Thymus (tissue), 11 donors: ENCODE measurements at regions not wholly inside any gene's neighbourhood (a gene's known extent, or its start where the extent isn't known, plus 50 kb on each side); places are given as distances from the start of the nearest gene placed in this dataset.

Source experiments
- DNase-seq, 9 donors: peaks; one replicate each; pipeline ENCODE4 v3.0.0-alpha.2; 2013; ENCODE audit warnings: low spot score in 9 of 9, low read depth in 6 of 9, missing footprints in 1 of 9
- H3K27ac ChIP-seq, 2 donors: one replicate each; pipeline ENCODE4 v1.5.1; 2013; ENCODE audit warnings: control low read depth in 1 of 2, low read depth in 1 of 2, low read length in 1 of 2, mild to moderate bottlenecking in 1 of 2, moderate library complexity in 1 of 2
- H3K27me3 ChIP-seq, 2 donors: one replicate each; pipeline ENCODE4 v1.5.1; 2013; ENCODE audit warnings: low read length in 1 of 2; ENCODE audit not compliant: control insufficient read depth in 2 of 2, insufficient read depth in 1 of 2
- H3K36me3 ChIP-seq, 2 donors: one replicate each; pipeline ENCODE4 v1.5.1; 2013; ENCODE audit warnings: low read length in 1 of 2, mild to moderate bottlenecking in 1 of 2, moderate library complexity in 1 of 2; ENCODE audit not compliant: control insufficient read depth in 2 of 2, insufficient read depth in 2 of 2
- H3K4me1 ChIP-seq, 2 donors: one replicate each; pipeline ENCODE4 v1.5.1; 2013; ENCODE audit warnings: low read length in 2 of 2; ENCODE audit not compliant: control insufficient read depth in 2 of 2, insufficient read depth in 2 of 2
- H3K4me3 ChIP-seq, 2 donors: one replicate each; pipeline ENCODE4 v1.5.1; 2013; ENCODE audit warnings: low read length in 2 of 2, control low read depth in 1 of 2, mild to moderate bottlenecking in 1 of 2
- H3K9me3 ChIP-seq, 2 donors: one replicate each; pipeline ENCODE4 v1.5.1; 2013; ENCODE audit warnings: low read length in 1 of 2, mild to moderate bottlenecking in 1 of 2; ENCODE audit not compliant: control insufficient read depth in 2 of 2, insufficient read depth in 1 of 2
- WGBS: extraction: QIAGEN DNeasy Blood & Tissue Kit; methylation state at CpG from one replicate; pipeline ENCODE4 v1.1.7; 2013; 5-methylcytosine and 5-hydroxymethylcytosine counted together
- donor health status: healthy.

DNA sequence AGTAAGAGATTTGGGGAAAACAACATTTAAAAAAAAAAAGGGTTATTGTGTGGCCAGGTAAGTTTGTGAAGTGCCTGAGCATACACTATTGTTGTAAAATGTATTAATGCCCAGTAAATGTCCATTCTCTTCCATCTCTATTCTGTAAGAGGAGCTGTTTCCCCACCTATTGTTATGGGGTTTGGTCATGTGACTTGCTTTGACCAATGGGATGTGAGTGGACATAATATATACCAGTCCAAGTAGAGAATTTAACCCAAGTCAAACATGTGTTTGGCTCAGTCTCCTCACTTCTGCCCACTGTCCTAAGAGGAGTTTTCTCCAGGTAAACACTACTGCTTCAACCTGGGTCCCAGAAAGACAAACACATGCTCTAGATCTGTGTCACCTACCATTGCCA is 377.1 kb downstream of the FOXA2 start:
- H3K36me3 ChIP-seq: no peaks in the 10 kb centered on the region
- no peak for DNase-seq
- H3K4me1 ChIP-seq: no peaks in the 10 kb centered on the region
- H3K27me3 ChIP-seq: no peaks in the 10 kb centered on the region
- H3K9me3 ChIP-seq: no peaks in the 10 kb centered on the region
- no peak overlapping the region for H3K4me3 ChIP-seq
- no peak overlapping the region for H3K27ac ChIP-seq

DNA sequence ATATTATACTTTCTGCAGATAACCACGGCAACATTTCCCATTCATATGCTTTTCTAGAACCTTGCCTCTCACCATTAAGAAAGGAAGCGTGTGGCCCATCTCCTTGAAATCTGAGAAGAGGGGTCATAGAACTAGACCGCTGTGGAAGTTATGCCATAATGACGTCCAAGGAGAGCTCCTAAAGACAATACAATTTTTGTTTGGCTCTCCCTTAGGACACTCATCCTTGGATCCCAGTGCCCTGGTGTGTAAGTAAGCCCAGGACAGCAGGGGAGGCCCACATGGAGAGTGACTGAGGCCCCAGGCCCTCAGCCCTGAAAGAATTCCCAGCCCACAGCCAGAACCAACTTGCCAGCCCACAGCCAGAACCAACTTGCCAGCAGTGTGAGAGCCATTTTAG is 379.6 kb downstream of the FOXA2 start:
- no peak for DNase-seq
- no peaks in the 10 kb centered on the region for H3K4me1 ChIP-seq
- H3K27ac ChIP-seq: no peak overlapping the region
- no peaks in the 10 kb centered on the region for H3K27me3 ChIP-seq
- no peak overlapping the region for H3K4me3 ChIP-seq
- H3K9me3 ChIP-seq: no peaks in the 10 kb centered on the region
- no peaks in the 10 kb centered on the region for H3K36me3 ChIP-seq
- WGBS: 89% methylated on average over 4 of the region's 4 CpGs

DNA sequence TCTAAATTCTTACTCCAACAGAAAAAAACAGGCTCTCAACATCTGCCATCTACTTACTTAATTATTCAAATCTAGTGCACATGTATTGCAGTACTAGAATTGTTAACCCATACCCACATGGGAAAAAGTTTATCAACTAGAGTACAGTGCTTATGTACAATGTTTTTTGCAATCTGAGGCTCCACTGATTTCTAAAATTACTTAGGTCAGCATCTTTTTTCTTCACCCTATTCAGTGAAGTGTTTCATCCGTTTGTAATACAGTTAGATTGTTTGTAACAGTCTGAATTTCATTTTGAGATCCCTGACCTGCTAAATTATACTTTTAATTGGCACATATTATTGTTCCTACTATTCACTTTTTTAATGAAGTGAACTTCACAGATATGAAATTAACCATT is 402.2 kb downstream of the FOXA2 start:
- Histone ChIP-seq H3K4me1 (no peaks in the 10 kb centered on the region), H3K9me3 (no peaks in the 10 kb centered on the region), H3K4me3 (no peak overlapping the region), H3K36me3 (no peaks in the 10 kb centered on the region), H3K27ac (no peak overlapping the region), H3K27me3 (no peaks in the 10 kb centered on the region)
- no peak for DNase-seq
- WGBS: 79% methylated on average over 1 of the region's 1 CpG

DNA sequence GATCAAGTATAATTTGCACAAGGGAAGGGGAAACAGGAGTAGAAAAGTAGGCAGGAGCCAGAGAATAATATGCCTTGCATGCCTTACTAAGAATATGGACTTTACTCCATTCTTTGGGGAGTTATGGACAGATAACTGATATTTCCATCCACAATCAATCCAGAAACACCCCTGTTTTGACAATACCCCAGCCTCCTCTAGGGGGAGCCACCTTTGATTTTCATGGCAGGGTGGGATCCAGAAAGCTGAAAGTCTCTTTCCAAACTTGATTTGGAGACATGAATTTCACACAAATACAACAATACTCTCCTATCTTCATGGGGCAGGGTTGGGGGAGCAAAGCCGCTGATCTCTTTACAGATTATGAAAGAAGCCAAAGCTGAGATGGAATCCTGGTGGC is 404.1 kb downstream of the FOXA2 start:
- Histone ChIP-seq H3K9me3 (no peaks in the 10 kb centered on the region), H3K36me3 (no peaks in the 10 kb centered on the region), H3K27ac (no peak overlapping the region), H3K4me1 (no peaks in the 10 kb centered on the region), H3K4me3 (no peak overlapping the region), H3K27me3 (no peaks in the 10 kb centered on the region)
- 59% methylated on average over 1 of the region's 1 CpG for WGBS
- no peak for DNase-seq

DNA sequence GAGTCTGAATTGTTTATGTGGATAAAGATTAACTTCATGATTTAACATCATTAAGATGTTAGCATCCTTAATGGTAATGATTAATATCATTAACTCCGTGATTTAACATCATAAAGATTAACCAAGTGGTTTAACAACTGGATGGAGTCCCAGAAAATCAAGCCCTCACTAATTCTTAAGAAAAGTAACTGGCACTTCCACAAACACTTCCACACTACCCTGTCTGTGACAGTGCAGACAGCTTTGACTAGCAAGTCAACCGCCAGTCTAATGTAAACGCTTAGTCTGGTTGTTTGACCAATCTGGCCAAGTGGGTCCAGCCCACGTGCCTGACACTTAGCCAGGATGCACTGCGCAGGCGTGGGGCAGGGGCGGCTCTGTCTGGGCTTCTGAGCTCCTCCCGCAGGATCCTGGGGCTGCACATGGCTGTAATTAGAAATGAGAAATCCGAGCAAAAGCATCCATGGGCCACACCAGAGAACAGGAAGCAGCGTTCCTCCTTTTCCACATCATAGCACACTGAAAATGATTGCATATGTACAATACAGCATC is 424.2 kb downstream of the FOXA2 start:
- 90% methylated on average over 10 of the region's 10 CpGs for whole genome bisulfite sequencing
- H3K36me3 ChIP-seq: no peaks in the 10 kb centered on the region
- DNase-seq: no peak
- H3K4me1 ChIP-seq: no peaks in the 10 kb centered on the region
- H3K27ac ChIP-seq: no peak overlapping the region
- H3K4me3 ChIP-seq: no peak overlapping the region
- H3K27me3 ChIP-seq: no peaks in the 10 kb centered on the region
- H3K9me3 ChIP-seq: no peaks in the 10 kb centered on the region

DNA sequence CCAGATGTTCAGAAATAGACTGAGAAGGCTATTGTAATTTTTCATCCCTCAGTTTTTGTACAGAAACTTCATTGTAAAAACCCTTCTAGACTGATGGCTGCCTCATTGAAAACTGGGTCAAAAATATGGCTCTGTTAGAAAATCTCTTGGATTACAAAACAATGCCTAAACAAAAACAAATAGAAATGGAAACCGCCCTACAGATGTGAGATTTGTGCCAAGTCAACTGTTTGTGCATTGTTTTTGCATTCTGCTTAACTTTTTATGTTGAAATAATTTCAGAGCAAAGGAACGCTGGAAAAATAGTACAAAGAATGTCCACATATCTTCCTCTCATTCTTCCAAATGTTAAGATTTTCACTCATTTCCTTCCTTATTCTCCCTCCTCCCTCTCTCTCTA is 425.1 kb downstream of the FOXA2 start:
- Histone ChIP-seq H3K9me3 (no peaks in the 10 kb centered on the region), H3K4me1 (no peaks in the 10 kb centered on the region), H3K27ac (no peak overlapping the region), H3K27me3 (no peaks in the 10 kb centered on the region), H3K4me3 (no peak overlapping the region), H3K36me3 (no peaks in the 10 kb centered on the region)
- DNase-seq: no peak
- WGBS: 80% methylated on average over 2 of the region's 2 CpGs

DNA sequence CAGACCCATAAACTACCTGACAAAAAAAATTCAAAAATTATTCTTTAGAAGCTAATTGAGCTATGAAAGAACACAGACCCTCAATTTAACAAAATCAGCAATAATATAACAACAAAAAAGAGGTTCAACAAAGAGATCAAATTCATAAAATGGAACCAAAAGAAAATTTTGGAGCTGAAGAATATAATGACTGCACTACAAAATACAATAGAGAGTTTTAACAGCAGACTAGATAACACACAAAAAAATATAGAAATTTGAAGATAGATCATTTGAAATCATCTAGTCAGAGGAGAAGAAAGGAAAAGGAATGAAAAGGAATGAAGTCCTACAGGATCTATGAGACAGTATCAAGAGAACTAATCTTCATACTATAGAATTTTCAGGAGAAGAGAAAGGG is 422.1 kb downstream of the PAX1 start:
- Histone ChIP-seq H3K27me3 (no peaks in the 10 kb centered on the region), H3K27ac (no peak overlapping the region), H3K4me1 (no peaks in the 10 kb centered on the region), H3K36me3 (no peaks in the 10 kb centered on the region), H3K4me3 (no peak overlapping the region), H3K9me3 (no peaks in the 10 kb centered on the region)
- DNase-seq: no peak

DNA sequence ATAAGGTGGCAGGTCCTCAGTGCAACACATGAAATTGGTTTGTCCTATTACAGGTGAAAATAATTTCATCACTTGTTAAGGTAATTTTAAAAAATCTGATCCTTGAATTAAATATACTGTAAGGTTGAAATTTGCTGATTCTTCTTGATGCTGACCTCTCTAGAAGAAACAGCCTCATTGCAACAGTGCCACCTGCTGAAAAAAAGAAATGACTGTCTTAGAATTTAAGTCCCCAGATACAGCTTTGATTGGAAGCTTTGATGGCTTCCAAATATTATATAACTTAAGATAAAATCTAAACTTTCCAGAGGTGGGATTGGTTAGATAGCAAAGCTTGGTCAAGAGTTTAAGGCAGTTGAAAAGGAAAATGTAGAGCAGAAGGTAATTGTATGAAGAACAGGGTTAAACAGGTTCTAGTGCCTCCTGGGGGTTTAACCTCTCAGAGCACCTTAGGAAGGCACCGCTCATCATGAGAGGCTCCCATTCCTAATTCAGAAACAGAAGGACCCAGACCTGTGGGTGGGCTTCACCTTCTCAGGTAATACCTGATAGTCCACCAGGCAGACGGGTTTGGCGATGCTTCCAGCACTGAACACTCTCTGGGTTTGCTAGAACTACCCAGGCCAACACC is 401.0 kb downstream of the PAX1 start:
- H3K27ac ChIP-seq: no peak overlapping the region
- H3K4me3 ChIP-seq: no peak overlapping the region
- no peaks in the 10 kb centered on the region for H3K9me3 ChIP-seq
- no peaks in the 10 kb centered on the region for H3K4me1 ChIP-seq
- DNase-seq: peak in 4 of 9 donors; percentile 0 to 28 (median 2)
- no peaks in the 10 kb centered on the region for H3K36me3 ChIP-seq
- no peaks in the 10 kb centered on the region for H3K27me3 ChIP-seq
- WGBS: 82% methylated on average over 3 of the region's 3 CpGs

DNA sequence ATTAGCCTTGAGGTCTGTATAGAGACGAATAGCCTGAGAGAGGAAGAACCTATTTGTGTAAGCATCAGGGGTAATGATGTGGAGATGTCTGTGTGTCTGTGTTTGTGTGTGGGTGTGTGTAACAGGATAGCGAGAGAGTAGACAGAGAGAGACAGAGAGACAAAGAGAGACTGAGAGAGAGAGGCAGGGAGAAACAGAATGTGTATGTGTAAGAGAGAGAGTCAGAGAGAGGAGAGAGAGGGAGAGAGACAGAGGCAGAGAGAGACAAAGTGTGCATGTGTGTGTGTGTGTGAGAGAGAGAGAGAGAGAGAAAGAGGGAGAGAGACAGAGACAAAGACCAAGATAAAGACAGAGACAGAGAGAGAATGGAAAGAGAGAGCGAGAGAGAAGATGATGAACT is 396.1 kb downstream of the PAX1 start:
- Histone ChIP-seq H3K4me3 (no peak overlapping the region), H3K27me3 (no peaks in the 10 kb centered on the region), H3K36me3 (no peaks in the 10 kb centered on the region), H3K4me1 (no peaks in the 10 kb centered on the region), H3K27ac (no peak overlapping the region), H3K9me3 (no peaks in the 10 kb centered on the region)
- no peak for DNase-seq
- 91% methylated on average over 3 of the region's 3 CpGs for WGBS

DNA sequence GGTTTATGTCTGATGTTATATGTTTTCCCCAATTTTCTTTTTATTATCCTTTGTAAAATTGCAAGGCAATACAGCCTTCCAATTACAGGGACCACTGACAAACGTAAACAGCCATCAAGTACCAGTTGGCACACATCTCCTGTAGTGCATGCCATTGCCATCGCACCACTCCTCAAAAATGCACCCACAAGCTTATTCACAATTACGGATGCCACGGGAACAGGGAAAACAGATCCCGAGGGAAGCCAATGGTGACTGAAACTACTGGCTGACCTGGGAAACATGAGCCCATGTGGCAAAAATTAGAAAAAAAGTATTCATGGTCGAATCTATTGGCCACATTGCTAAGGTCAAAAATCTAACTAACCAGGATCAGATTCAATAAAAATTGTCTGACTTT is 395.2 kb downstream of the PAX1 start:
- no peaks in the 10 kb centered on the region for H3K4me1 ChIP-seq
- no peaks in the 10 kb centered on the region for H3K9me3 ChIP-seq
- H3K4me3 ChIP-seq: no peak overlapping the region
- no peaks in the 10 kb centered on the region for H3K36me3 ChIP-seq
- no peak for DNase-seq
- no peak overlapping the region for H3K27ac ChIP-seq
- 88% methylated on average over 6 of the region's 6 CpGs for WGBS
- no peaks in the 10 kb centered on the region for H3K27me3 ChIP-seq
